T-cell (primary cell): ENCODE measurements at regions not wholly inside any gene's neighbourhood (a gene's known extent, or its start where the extent isn't known, plus 50 kb on each side); places are given as distances from the start of the nearest gene placed in this dataset.

Experiments used
- ATAC-seq, 4 experiments: fragments of 200-7000 bp in 3 of 4; fragments of 150-1000 bp in 1 of 4; cut with Tn5 transposase; replicated peaks in 1 of 4; 1 replicate in 3 of 4; 2 replicates in 1 of 4; pipeline ENCODE4 v1.10.0; 2021; ENCODE audit warnings: moderate library complexity in 3 of 4, mild to moderate bottlenecking in 2 of 4, moderate number of reproducible peaks in 1 of 4
- CTCF ChIA-PET, 2 donors: fragments of 300-600 bp; sonication (Branson Sonifier 250); formaldehyde crosslinking; loops; one replicate each; lab custom pipeline; 2022; ENCODE audit warnings: antibody characterized with exemption in 2 of 2; lab: Charles Lee
- POLR2A ChIA-PET, 2 donors: fragments of 300-600 bp; sonication (Branson Sonifier 250); formaldehyde crosslinking; loops; one replicate each; lab custom pipeline; 2022; ENCODE audit warnings: antibody characterized with exemption in 2 of 2; lab: Charles Lee
- DNase-seq, 35 experiments: peaks; one replicate each; pipeline versions ENCODE4 v3.0.0 to v3.0.0-alpha.2; 2013 to 2023
- H3K27ac ChIP-seq: one replicate; pipeline ENCODE4 v1.5.1; 2013; ENCODE audit warnings: low read length
- H3K27me3 ChIP-seq, 2 experiments: replicated peaks in 1 of 2; 1 replicate in 1 of 2; 2 replicates in 1 of 2; pipeline versions ENCODE4 v1.6.1 to v1.7.0; 2013; ENCODE audit warnings: low read length in 1 of 2, mixed read lengths in 1 of 2; ENCODE audit not compliant: control insufficient read depth in 2 of 2, insufficient read depth in 2 of 2; ENCODE audit errors: extremely low read depth in 1 of 2
- H3K36me3 ChIP-seq, 2 donors: 1 replicate in 1 of 2; 2 replicates in 1 of 2; pipeline versions ENCODE4 v1.6.1 to v1.7.0; 2013; ENCODE audit warnings: low read length in 1 of 2; ENCODE audit not compliant: control insufficient read depth in 2 of 2, insufficient read depth in 1 of 2; ENCODE audit errors: extremely low read depth in 1 of 2
- H3K4me1 ChIP-seq, 2 experiments: 1 replicate in 1 of 2; 2 replicates in 1 of 2; pipeline versions ENCODE4 v1.6.1 to v1.7.0; 2013; ENCODE audit warnings: low read length in 2 of 2, mixed read lengths in 1 of 2; ENCODE audit not compliant: insufficient read depth in 2 of 2, control insufficient read depth in 1 of 2; ENCODE audit errors: extremely low read depth in 1 of 2
- H3K4me3 ChIP-seq, 2 donors: 1 replicate in 1 of 2; 2 replicates in 1 of 2; pipeline versions ENCODE4 v1.5.1 to v1.7.0; 2013; ENCODE audit warnings: mild to moderate bottlenecking in 2 of 2, low read length in 1 of 2, moderate library complexity in 1 of 2; ENCODE audit not compliant: control insufficient read depth in 1 of 2; ENCODE audit errors: extremely low read depth in 1 of 2
- H3K9me3 ChIP-seq: 2 replicates; pipeline ENCODE4 v1.7.0; 2013
- H3K27ac Mint-ChIP-seq, 2 donors: one replicate each; pipeline ENCODE4 v1.8.0; 2020 to 2021; ENCODE audit warnings: mild to moderate bottlenecking in 2 of 2, mixed read lengths in 2 of 2
- H3K27me3 Mint-ChIP-seq, 2 donors: one replicate each; pipeline ENCODE4 v1.8.0; 2021 to 2022; ENCODE audit warnings: mixed read lengths in 2 of 2
- H3K36me3 Mint-ChIP-seq: one replicate; pipeline ENCODE4 v1.8.0; 2021; ENCODE audit warnings: mixed read lengths
- H3K4me1 Mint-ChIP-seq, 3 donors: one replicate each; pipeline ENCODE4 v1.8.0; 2020 to 2022; ENCODE audit warnings: mixed read lengths in 3 of 3, mild to moderate bottlenecking in 1 of 3
- H3K4me3 Mint-ChIP-seq, 3 donors: one replicate each; pipeline ENCODE4 v1.8.0; 2020 to 2022; ENCODE audit warnings: mild to moderate bottlenecking in 3 of 3, mixed read lengths in 3 of 3, moderate library complexity in 3 of 3
- H3K9me3 Mint-ChIP-seq, 3 donors: one replicate each; pipeline ENCODE4 v1.8.0; 2020 to 2022; ENCODE audit warnings: mixed read lengths in 3 of 3
- WGBS: methylation state at CpG from one replicate; pipeline ENCODE4 v1.1.5; 2013; ENCODE audit warnings: missing lambda C conversion rate; ENCODE audit not compliant: insufficient coverage; 5-methylcytosine and 5-hydroxymethylcytosine counted together

- no peak overlapping the region for H3K27ac Mint-ChIP-seq
- Histone ChIP-seq H3K27ac (no peak overlapping the region), H3K4me1 (no peaks in the 10 kb centered on the region), H3K4me3 (no peak overlapping the region), H3K27me3 (no peaks in the 10 kb centered on the region), H3K9me3 (no peaks in the 10 kb centered on the region), H3K36me3 (no peaks in the 10 kb centered on the region)
- ChIA-PET POLR2A (no interaction called here), CTCF (no interaction called here)
- WGBS, result no CpG with 5 or more reads among the region's 1 CpG
- no peaks in the 10 kb centered on the region for H3K27me3 Mint-ChIP-seq
- H3K36me3 Mint-ChIP-seq, result no peaks in the 10 kb centered on the region
- no peak for ATAC-seq
- H3K9me3 Mint-ChIP-seq, result peaks cover 8 to 23% (median 11%) of the 10 kb centered on the region in 3 donors
- H3K4me3 Mint-ChIP-seq, result no peak overlapping the region
- no peak for DNase-seq
- H3K4me1 Mint-ChIP-seq, result no peaks in the 10 kb centered on the region
Measured at GRCh38 chr13:90526711-90527110, 820.8 kb upstream of the MIR17HG start.

GRCh38 chr13:90531744-90532143 is 815.7 kb upstream of the MIR17HG start:
- ATAC-seq (no peak), DNase-seq (no peak)
- Histone ChIP-seq H3K27me3 (no peaks in the 10 kb centered on the region), H3K36me3 (no peaks in the 10 kb centered on the region), H3K4me1 (no peaks in the 10 kb centered on the region), H3K4me3 (no peak overlapping the region), H3K27ac (no peak overlapping the region), H3K9me3 (no peaks in the 10 kb centered on the region)
- Mint-ChIP-seq H3K4me3 (no peak overlapping the region), H3K36me3 (no peaks in the 10 kb centered on the region), H3K9me3 (peaks cover 4 to 8% (median 4%) of the 10 kb centered on the region in 3 donors), H3K27me3 (no peaks in the 10 kb centered on the region), H3K27ac (no peak overlapping the region), H3K4me1 (no peaks in the 10 kb centered on the region)
- no CpG with 5 or more reads among the region's 2 CpGs for whole genome bisulfite sequencing
- ChIA-PET CTCF (no interaction called here), POLR2A (no interaction called here)

- WGBS, result no CpG with 5 or more reads among the region's 2 CpGs
- Histone ChIP-seq H3K36me3 (no peaks in the 10 kb centered on the region), H3K27ac (no peak overlapping the region), H3K4me3 (no peak overlapping the region), H3K9me3 (no peaks in the 10 kb centered on the region), H3K27me3 (no peaks in the 10 kb centered on the region), H3K4me1 (no peaks in the 10 kb centered on the region)
- CTCF ChIA-PET, result no interaction called here
- H3K4me1 Mint-ChIP-seq, result no peaks in the 10 kb centered on the region
- H3K9me3 Mint-ChIP-seq, result peaks cover 4 to 8% (median 4%) of the 10 kb centered on the region in 3 donors
- ATAC-seq, result no peak
- H3K27me3 Mint-ChIP-seq, result no peaks in the 10 kb centered on the region
- H3K27ac Mint-ChIP-seq, result no peak overlapping the region
- POLR2A ChIA-PET, result no interaction called here
- no peak overlapping the region for H3K4me3 Mint-ChIP-seq
- DNase-seq, result no peak
- no peaks in the 10 kb centered on the region for H3K36me3 Mint-ChIP-seq
Measured at GRCh38 chr13:90532861-90533492, 814.5 kb upstream of the MIR17HG start.

- Mint-ChIP-seq H3K4me1 (no peaks in the 10 kb centered on the region), H3K9me3 (peaks cover 4 to 13% (median 12%) of the 10 kb centered on the region in 3 donors), H3K36me3 (no peaks in the 10 kb centered on the region), H3K27ac (no peak overlapping the region), H3K4me3 (no peak overlapping the region), H3K27me3 (no peaks in the 10 kb centered on the region)
- no peaks in the 10 kb centered on the region for H3K4me1 ChIP-seq
- CTCF ChIA-PET, result no interaction called here
- H3K27ac ChIP-seq, result no peak overlapping the region
- no peak overlapping the region for H3K4me3 ChIP-seq
- no peaks in the 10 kb centered on the region for H3K27me3 ChIP-seq
- ATAC-seq (no peak), DNase-seq (no peak)
- POLR2A ChIA-PET, result no interaction called here
- WGBS, result no CpG with 5 or more reads among the region's 2 CpGs
- H3K36me3 ChIP-seq, result no peaks in the 10 kb centered on the region
- H3K9me3 ChIP-seq, result no peaks in the 10 kb centered on the region
Measured at GRCh38 chr13:90533866-90534265, 813.6 kb upstream of the MIR17HG start.

GRCh38 chr13:90534617-90535370 is 812.7 kb upstream of the MIR17HG start:
- ChIA-PET POLR2A (no interaction called here), CTCF (no interaction called here)
- WGBS, result 38% methylated on average over 1 of the region's 7 CpGs
- H3K27ac ChIP-seq, result no peak overlapping the region
- peaks cover 4 to 22% (median 14%) of the 10 kb centered on the region in 3 donors for H3K9me3 Mint-ChIP-seq
- H3K27me3 Mint-ChIP-seq, result no peaks in the 10 kb centered on the region
- H3K4me3 ChIP-seq, result no peak overlapping the region
- no peaks in the 10 kb centered on the region for H3K4me1 ChIP-seq
- no peaks in the 10 kb centered on the region for H3K36me3 ChIP-seq
- H3K27ac Mint-ChIP-seq, result no peak overlapping the region
- DNase-seq (no peak), ATAC-seq (no peak)
- no peaks in the 10 kb centered on the region for H3K9me3 ChIP-seq
- H3K27me3 ChIP-seq, result no peaks in the 10 kb centered on the region
- no peaks in the 10 kb centered on the region for H3K36me3 Mint-ChIP-seq
- H3K4me1 Mint-ChIP-seq, result no peaks in the 10 kb centered on the region
- H3K4me3 Mint-ChIP-seq, result no peak overlapping the region

- Histone ChIP-seq H3K4me3 (no peak overlapping the region), H3K4me1 (no peaks in the 10 kb centered on the region), H3K27ac (no peak overlapping the region), H3K27me3 (no peaks in the 10 kb centered on the region), H3K9me3 (no peaks in the 10 kb centered on the region), H3K36me3 (no peaks in the 10 kb centered on the region)
- ATAC-seq (no peak), DNase-seq (no peak)
- peaks cover 5 to 28% (median 21%) of the 10 kb centered on the region in 3 donors for H3K9me3 Mint-ChIP-seq
- ChIA-PET POLR2A (no interaction called here), CTCF (no interaction called here)
- H3K4me1 Mint-ChIP-seq, result no peaks in the 10 kb centered on the region
- H3K4me3 Mint-ChIP-seq, result no peak overlapping the region
- 86% methylated on average over 1 of the region's 2 CpGs for WGBS
- H3K27me3 Mint-ChIP-seq, result no peaks in the 10 kb centered on the region
- no peak overlapping the region for H3K27ac Mint-ChIP-seq
- no peaks in the 10 kb centered on the region for H3K36me3 Mint-ChIP-seq
Measured at GRCh38 chr13:90535421-90535820, 812.1 kb upstream of the MIR17HG start.
